ENCODE measurements at regions not wholly inside any gene's neighbourhood (a gene's known extent, or its start where the extent isn't known, plus 50 kb on each side); places are given as distances from the start of the nearest gene placed in this dataset.

GRCh38 chr9:118647331-118647730 is 721.9 kb downstream of the BRINP1 start:
- TF ChIP-seq CTCF (conservative IDR thresholded peaks at IDR 0.05 in 1 of 2, IDR thresholded peaks at IDR 0.05 in 1 of 2; ENCODE audit: low read depth in 1 of 2, low read length in 2 of 2): no peak
- no peak for TF ChIP-seq EZH2 (IDR thresholded peaks at IDR 0.05; ENCODE audit: low read length, missing control alignments)
